OCI-LY7 (cell line): ENCODE measurements at regions not wholly inside any gene's neighbourhood (a gene's known extent, or its start where the extent isn't known, plus 50 kb on each side); places are given as distances from the start of the nearest gene placed in this dataset.

Source experiments
- EZH2phosphoT487 ChIP-seq: fragments of 200-600 bp; sonication (generic); IDR thresholded peaks from 2 replicates; pipeline ENCODE4 v1.6.1; 2018; ENCODE audit warnings: low read depth, borderline replicate concordance, mild to moderate bottlenecking, mixed run types, antibody characterized with exemption, low read length, moderate library complexity, mixed read lengths
- TF ChIP-seq, protein P1 (sequence below): fragments of 200-600 bp; sonication (generic); conservative IDR thresholded peaks from 2 replicates; pipeline ENCODE4 v1.5.1; 2014; ENCODE audit warnings: mild to moderate bottlenecking, antibody characterized with exemption, low read length, moderate library complexity, mixed read lengths

DNA sequence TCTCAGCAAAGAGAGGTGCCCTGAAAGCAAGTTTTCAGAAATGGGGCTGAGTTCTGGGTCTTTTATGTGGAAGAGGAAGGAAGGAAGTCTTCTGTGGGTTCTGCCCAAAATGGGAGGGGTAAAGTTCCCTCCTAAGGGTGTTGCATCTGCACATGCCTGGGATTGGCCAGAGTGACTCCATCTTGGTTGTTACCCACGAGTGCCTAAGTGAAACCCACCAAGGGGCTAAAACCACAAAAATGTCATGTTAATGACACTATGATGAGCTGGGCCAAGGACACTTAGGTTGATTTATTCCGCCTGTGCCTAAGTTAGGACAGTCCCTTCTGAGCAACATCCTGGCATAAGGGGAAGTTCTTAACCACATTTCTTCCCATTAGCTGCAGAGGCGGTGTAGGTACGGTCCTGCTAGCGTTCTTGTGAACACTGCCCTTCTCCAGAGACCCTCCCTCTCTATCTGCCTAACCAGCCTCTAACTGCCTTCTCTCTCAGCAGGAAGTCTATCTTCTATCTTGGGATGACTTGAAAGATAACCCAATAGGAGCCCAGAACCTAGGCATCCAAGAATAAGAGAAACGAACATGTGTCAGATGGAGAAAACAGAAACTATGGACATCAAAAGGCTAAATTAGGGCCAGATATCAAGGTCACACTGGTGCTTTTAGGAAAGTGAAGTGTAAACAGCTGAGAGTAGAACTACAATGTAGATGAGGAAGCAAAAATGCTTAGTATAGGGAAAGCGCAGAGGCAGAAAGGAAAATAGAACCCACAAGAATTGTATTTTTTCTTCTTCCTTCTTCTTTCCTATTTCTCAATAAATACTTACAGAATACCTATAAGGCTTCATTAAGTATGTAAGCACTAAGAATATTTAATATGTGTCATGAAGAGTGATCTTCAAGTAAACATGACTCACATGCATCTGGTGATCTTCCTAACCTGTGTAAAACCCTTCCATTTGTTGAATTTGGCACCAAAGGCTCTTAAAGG, 104.2 kb upstream of the AMN1 start:
- TF ChIP-seq, protein P1, sequence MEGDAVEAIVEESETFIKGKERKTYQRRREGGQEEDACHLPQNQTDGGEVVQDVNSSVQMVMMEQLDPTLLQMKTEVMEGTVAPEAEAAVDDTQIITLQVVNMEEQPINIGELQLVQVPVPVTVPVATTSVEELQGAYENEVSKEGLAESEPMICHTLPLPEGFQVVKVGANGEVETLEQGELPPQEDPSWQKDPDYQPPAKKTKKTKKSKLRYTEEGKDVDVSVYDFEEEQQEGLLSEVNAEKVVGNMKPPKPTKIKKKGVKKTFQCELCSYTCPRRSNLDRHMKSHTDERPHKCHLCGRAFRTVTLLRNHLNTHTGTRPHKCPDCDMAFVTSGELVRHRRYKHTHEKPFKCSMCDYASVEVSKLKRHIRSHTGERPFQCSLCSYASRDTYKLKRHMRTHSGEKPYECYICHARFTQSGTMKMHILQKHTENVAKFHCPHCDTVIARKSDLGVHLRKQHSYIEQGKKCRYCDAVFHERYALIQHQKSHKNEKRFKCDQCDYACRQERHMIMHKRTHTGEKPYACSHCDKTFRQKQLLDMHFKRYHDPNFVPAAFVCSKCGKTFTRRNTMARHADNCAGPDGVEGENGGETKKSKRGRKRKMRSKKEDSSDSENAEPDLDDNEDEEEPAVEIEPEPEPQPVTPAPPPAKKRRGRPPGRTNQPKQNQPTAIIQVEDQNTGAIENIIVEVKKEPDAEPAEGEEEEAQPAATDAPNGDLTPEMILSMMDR: no peak
- TF ChIP-seq EZH2phosphoT487: no peak
